Stomach (tissue), 8 donors: ENCODE measurements at regions not wholly inside any gene's neighbourhood (a gene's known extent, or its start where the extent isn't known, plus 50 kb on each side); places are given as distances from the start of the nearest gene placed in this dataset.
A peak's percentile ranks its signal among the peaks of the same experiment; 100 is the strongest.

ENCODE experiments used
- DNase-seq, 2 donors: peaks; one replicate each; pipeline versions ENCODE4 v3.0.0 to v3.0.0-alpha.2; 2013 to 2019
- H3K27ac ChIP-seq, 5 donors: fragments of 200-600 bp in 4 of 5; sonication (generic) in 4 of 5; one replicate each; pipeline ENCODE4 v1.5.1; 2013 to 2019; ENCODE audit warnings: mild to moderate bottlenecking in 1 of 5, moderate library complexity in 1 of 5
- H3K27me3 ChIP-seq, 3 donors: fragments of 200-600 bp; sonication (generic); one replicate each; pipeline ENCODE4 v1.5.1; 2017 to 2019; ENCODE audit warnings: mixed run types in 1 of 3
- H3K36me3 ChIP-seq, 4 donors: fragments of 200-600 bp; sonication (generic); 1 replicate in 3 of 4; 2 replicates in 1 of 4; pipeline ENCODE4 v1.5.1; 2016 to 2019
- H3K4me1 ChIP-seq, 4 donors: fragments of 200-600 bp; sonication (generic); one replicate each; pipeline ENCODE4 v1.5.1; 2016 to 2019
- H3K4me3 ChIP-seq, 4 donors: fragments of 200-600 bp; sonication (generic) in 3 of 4; one replicate each; pipeline ENCODE4 v1.5.1; 2016 to 2019; ENCODE audit warnings: mild to moderate bottlenecking in 1 of 4
- H3K9me3 ChIP-seq, 4 donors: fragments of 200-600 bp; sonication (generic); one replicate each; pipeline ENCODE4 v1.5.1; 2016 to 2019
- EP300 ChIP-seq: sonication (generic); formaldehyde crosslinking; IDR thresholded peaks from one replicate; pipeline ENCODE4 v1.6.1; 2017; ENCODE audit warnings: antibody characterized with exemption
- POLR2A ChIP-seq, 4 donors: fragments of 450-650 bp; IDR thresholded peaks; one replicate each; pipeline ENCODE4 v1.6.1; 2016; ENCODE audit warnings: antibody characterized with exemption in 4 of 4, control low read depth in 2 of 4, mild to moderate bottlenecking in 1 of 4, moderate library complexity in 1 of 4
- POLR2AphosphoS5 ChIP-seq, 3 donors: sonication (generic); formaldehyde crosslinking; IDR thresholded peaks; one replicate each; pipeline ENCODE4 v1.6.1; 2016; ENCODE audit warnings: antibody characterized with exemption in 3 of 3
- WGBS, 5 donors: extraction: QIAGEN DNeasy Blood & Tissue Kit in 3 of 5; methylation state at CpG; one replicate each; pipeline versions ENCODE4 v1.1.5 to v1.1.7; 2013 to 2018; 5-methylcytosine and 5-hydroxymethylcytosine counted together
- intact Hi-C: fragments of 100-400 bp; cut with DNase I; formaldehyde crosslinking; loops from one replicate; pipeline ENCODE4 v1.15.1; 2023; ENCODE audit warnings: low total_unique reads
- TF ChIP-seq, protein P1 (sequence below), 7 experiments: fragments of 450-650 bp in 4 of 7; fragments of 200-600 bp in 3 of 7; sonication (generic) in 3 of 7; IDR thresholded peaks; one replicate each; pipeline ENCODE4 v1.5.1; 2016 to 2019; ENCODE audit warnings: antibody characterized with exemption in 7 of 7, control low read depth in 2 of 7, mild to moderate bottlenecking in 1 of 7
- donor health status: healthy with polysubstance abuse.
- donor health status: Bipolar disorder and iron deficiency.
- donor health status: healthy.

DNA sequence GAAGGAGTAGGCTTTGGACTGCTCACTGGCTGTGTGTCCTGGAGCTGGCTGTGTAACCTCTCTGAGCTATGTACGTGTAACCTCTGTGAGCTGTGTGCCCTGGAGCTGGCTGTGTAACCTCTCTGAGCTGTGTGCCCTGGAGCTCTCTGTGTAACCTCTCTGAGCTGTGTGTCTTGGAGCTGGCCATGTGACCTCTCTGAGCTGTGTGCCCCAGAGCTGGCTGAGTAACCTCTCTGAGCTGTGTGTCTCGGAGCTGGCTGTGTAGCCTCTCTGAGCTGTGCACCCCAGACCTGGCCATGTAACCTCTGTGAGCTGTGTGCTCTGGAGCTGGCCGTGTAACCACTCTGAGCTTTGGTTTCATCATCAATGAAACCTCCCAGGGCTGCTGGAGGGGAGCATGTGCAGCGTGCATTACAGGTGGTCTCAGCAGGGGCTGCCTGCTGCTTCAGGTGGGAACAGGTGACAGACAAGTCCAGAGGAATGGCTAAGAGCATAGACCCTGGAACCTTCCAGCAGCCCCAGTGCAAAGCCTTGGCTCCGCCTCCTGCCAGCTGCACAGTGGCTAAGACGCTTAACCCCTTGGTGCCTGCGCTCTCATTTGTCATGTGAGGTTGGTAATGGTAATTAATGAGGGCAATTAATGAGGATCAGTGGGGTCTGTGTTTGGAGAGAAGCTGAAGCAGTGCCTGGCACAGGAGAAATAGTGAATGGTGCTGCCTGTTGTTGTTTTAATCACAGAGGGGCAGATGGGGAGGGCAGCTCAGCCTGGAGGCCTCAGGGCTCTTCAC lies 86.7 kb downstream of the KATNIP start:
- Histone ChIP-seq H3K4me3 (no peak overlapping the region), H3K4me1 (peaks cover 0 to 11% (median 0%) of the 10 kb centered on the region in 4 donors), H3K27ac (no peak overlapping the region), H3K9me3 (no peaks in the 10 kb centered on the region), H3K36me3 (peaks cover 0 to 49% (median 27%) of the 10 kb centered on the region in 4 donors), H3K27me3 (no peaks in the 10 kb centered on the region)
- TF ChIP-seq POLR2AphosphoS5 (IDR thresholded peaks at IDR 0.05) (no peak), POLR2A (IDR thresholded peaks at IDR 0.05) (no peak), EP300 (no peak)
- TF ChIP-seq, protein P1, sequence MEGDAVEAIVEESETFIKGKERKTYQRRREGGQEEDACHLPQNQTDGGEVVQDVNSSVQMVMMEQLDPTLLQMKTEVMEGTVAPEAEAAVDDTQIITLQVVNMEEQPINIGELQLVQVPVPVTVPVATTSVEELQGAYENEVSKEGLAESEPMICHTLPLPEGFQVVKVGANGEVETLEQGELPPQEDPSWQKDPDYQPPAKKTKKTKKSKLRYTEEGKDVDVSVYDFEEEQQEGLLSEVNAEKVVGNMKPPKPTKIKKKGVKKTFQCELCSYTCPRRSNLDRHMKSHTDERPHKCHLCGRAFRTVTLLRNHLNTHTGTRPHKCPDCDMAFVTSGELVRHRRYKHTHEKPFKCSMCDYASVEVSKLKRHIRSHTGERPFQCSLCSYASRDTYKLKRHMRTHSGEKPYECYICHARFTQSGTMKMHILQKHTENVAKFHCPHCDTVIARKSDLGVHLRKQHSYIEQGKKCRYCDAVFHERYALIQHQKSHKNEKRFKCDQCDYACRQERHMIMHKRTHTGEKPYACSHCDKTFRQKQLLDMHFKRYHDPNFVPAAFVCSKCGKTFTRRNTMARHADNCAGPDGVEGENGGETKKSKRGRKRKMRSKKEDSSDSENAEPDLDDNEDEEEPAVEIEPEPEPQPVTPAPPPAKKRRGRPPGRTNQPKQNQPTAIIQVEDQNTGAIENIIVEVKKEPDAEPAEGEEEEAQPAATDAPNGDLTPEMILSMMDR (IDR thresholded peaks at IDR 0.05) = no peak
- intact Hi-C loops = no loop called here
- 75 to 82% (median 78%) methylated on average over 7 of the region's 7 CpGs for WGBS, 5 donors
- DNase-seq = no peak

DNA sequence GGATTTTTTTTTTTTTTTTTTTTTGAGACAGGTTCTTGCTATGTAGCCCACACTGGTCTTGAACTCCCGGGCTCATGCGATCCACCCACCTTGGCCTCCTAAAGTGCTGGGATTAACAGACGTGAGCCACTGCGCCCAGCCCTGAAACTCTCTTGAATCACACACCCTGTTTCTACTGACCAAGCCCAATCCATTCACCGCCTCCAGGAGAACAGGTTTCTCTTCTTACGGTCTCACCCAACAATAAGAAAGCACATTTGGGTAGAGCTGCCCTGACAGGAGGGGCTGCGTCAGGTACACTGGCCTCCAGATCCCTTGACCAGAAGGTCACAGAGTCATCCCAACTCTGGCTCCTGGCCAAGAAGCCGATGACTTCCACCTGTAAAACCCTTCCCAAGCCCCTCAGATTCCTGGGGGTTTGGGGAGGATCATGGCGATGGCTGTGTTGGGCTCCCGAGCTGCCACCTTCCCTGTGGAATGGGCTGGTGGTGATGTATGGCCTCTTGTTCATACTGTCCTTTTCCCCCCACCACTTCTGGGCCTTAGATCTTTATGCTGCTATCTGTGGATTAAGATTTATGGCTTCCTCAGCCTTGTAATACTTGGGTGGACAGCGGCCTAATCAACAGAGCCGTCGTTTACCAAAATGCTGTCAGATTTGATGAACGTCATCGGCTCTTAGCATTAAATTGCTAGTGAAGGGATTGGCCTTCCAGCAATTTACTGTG lies 89.1 kb downstream of the KATNIP start:
- TF ChIP-seq EP300 (no peak), POLR2A (IDR thresholded peaks at IDR 0.05) (no peak), POLR2AphosphoS5 (IDR thresholded peaks at IDR 0.05) (no peak)
- TF ChIP-seq, protein P1 (IDR thresholded peaks at IDR 0.05) = no peak
- intact Hi-C loops = no loop called here
- no peaks in the 10 kb centered on the region for H3K27me3 ChIP-seq
- 61 to 73% (median 70%) methylated on average over 15 of the region's 15 CpGs for WGBS, 5 donors
- DNase-seq = peak in 1 of 2 donors; percentile 88
- H3K27ac ChIP-seq = no peak overlapping the region
- no peak overlapping the region for H3K4me3 ChIP-seq
- peaks cover 0 to 34% (median 18%) of the 10 kb centered on the region in 4 donors for H3K36me3 ChIP-seq
- peaks cover 0 to 11% (median 0%) of the 10 kb centered on the region in 4 donors for H3K4me1 ChIP-seq
- no peaks in the 10 kb centered on the region for H3K9me3 ChIP-seq

DNA sequence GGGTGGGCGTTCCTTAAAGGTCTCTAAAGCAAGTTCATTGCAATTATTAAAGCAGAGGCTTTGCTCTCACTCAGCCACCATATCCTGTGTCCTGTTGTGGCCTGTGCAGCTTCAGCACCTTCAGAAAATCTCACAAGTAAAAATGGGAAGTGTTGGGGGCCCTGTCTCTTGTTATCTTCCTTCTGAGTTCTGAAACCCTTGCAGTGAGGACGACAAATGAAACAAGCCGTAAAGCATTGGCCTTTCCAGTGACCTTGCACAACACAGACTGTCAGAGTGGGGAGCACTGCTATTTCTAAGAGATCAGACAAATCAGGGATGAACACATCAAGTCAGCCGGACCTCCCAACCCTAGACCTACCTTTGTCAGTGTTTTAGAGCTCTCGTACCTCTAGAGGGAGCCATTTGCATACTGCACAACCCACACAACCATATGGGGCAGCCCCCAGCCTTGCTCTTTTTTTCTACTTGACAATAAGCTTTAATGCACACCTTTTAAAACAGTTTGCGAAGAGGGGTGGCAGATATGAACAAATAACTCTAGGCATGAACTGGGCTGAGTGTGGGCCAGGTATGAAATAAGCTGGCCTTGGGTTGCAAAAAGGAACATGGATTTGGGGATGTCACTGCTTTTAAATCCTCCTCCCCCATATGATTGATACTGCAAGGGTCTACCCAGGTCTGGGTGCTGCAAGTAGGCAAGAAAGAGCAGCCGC lies 89.8 kb downstream of the KATNIP start:
- Histone ChIP-seq H3K36me3 (peaks cover 0 to 30% (median 19%) of the 10 kb centered on the region in 4 donors), H3K4me1 (peaks cover 0 to 11% (median 0%) of the 10 kb centered on the region in 4 donors), H3K9me3 (no peaks in the 10 kb centered on the region), H3K4me3 (no peak overlapping the region), H3K27ac (no peak overlapping the region), H3K27me3 (no peaks in the 10 kb centered on the region)
- no peak for TF ChIP-seq POLR2A (IDR thresholded peaks at IDR 0.05)
- TF ChIP-seq, protein P1 (IDR thresholded peaks at IDR 0.05) = peak in 3 of 7 experiments; percentile 8 to 26 (median 14)
- peak in 1 of 2 donors; percentile 82 for DNase-seq
- intact Hi-C loops = no loop called here
- whole genome bisulfite sequencing, 5 donors = 63 to 78% (median 77%) methylated on average over 7 of the region's 7 CpGs

DNA sequence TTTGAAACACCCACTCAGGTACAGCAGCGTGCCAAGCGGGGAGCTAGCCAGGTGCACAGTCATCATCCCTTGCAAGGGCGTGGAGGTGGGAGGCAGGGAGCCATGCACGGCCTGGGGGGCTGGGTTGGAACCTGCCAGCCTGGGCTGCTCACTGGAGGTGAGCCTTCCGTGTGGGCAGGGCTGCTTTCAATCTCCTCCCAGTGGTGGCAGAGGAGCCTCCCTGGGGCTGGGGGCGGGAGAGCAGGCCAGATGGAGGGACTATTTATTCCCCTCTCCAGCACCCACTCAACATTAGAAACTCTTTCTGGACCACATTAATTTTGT lies 90.3 kb downstream of the KATNIP start:
- WGBS, 5 donors = 64 to 83% (median 81%) methylated on average over 6 of the region's 6 CpGs
- no peak for TF ChIP-seq POLR2A (IDR thresholded peaks at IDR 0.05)
- TF ChIP-seq, protein P1 (IDR thresholded peaks at IDR 0.05) = no peak
- TF ChIP-seq POLR2AphosphoS5 (IDR thresholded peaks at IDR 0.05) = no peak
- no peak for TF ChIP-seq EP300
- DNase-seq = peak in 1 of 2 donors; percentile 57
- H3K27ac ChIP-seq = no peak overlapping the region
- H3K27me3 ChIP-seq = no peaks in the 10 kb centered on the region
- no peaks in the 10 kb centered on the region for H3K9me3 ChIP-seq
- no peak overlapping the region for H3K4me3 ChIP-seq
- peaks cover 0 to 30% (median 21%) of the 10 kb centered on the region in 4 donors for H3K36me3 ChIP-seq
- intact Hi-C loops = no loop called here
- peaks cover 0 to 11% (median 0%) of the 10 kb centered on the region in 4 donors for H3K4me1 ChIP-seq
